ENCODE measurements at regions not wholly inside any gene's neighbourhood (a gene's known extent, or its start where the extent isn't known, plus 50 kb on each side); places are given as distances from the start of the nearest gene placed in this dataset.
A peak's percentile ranks its signal among the peaks of the same experiment; 100 is the strongest.
"Not testable (repeated sequence)": the region's sequence is repeated elsewhere in the genome, so short reads cannot be mapped to it uniquely, and the experiment has no call there.

GRCh38 chr10:8410506-8410905 is 356.0 kb downstream of the GATA3 start:
- H3K4me1 ChIP-seq = no peaks in the 10 kb centered on the region
- no peak overlapping the region for H3K4me3 ChIP-seq
- DNase-seq (no peak), ATAC-seq (no peak)
- intact Hi-C loops (cut with DNase I) = no loop called here
- H3K27ac ChIP-seq = no peak overlapping the region
- H3K9me3 ChIP-seq = no peaks in the 10 kb centered on the region
- TF ChIP-seq CTCF (IDR thresholded peaks at IDR 0.05) = no peak
- H3K27me3 ChIP-seq = peaks cover 0 to 8% of the 10 kb centered on the region in 2 donors
- no peaks in the 10 kb centered on the region for H3K36me3 ChIP-seq

GRCh38 chr10:8412541-8412940 is 358.1 kb downstream of the GATA3 start:
- Histone ChIP-seq H3K36me3 (no peaks in the 10 kb centered on the region), H3K4me3 (no peak overlapping the region), H3K9me3 (no peaks in the 10 kb centered on the region), H3K4me1 (no peaks in the 10 kb centered on the region), H3K27ac (no peak overlapping the region), H3K27me3 (peaks cover 0 to 8% of the 10 kb centered on the region in 2 donors)
- TF ChIP-seq CTCF (IDR thresholded peaks at IDR 0.05) = no peak
- ATAC-seq = no peak
- no peak for DNase-seq
- intact Hi-C loops (cut with DNase I) = no loop called here

GRCh38 chr10:8415029-8415428 is 360.5 kb downstream of the GATA3 start:
- ATAC-seq; H3K9me3 ChIP-seq; H3K4me3 ChIP-seq; H3K27ac ChIP-seq; H3K4me1 ChIP-seq; DNase-seq; H3K27me3 ChIP-seq; intact Hi-C loops (cut with DNase I); H3K36me3 ChIP-seq: not testable (repeated sequence)

- Histone ChIP-seq H3K9me3 (no peaks in the 10 kb centered on the region), H3K27me3 (peaks cover 0 to under 1% of the 10 kb centered on the region in 2 donors), H3K27ac (no peak overlapping the region), H3K36me3 (no peaks in the 10 kb centered on the region), H3K4me3 (no peak overlapping the region), H3K4me1 (no peaks in the 10 kb centered on the region)
- DNase-seq (no peak), ATAC-seq (peak; percentile 63)
- no peak for TF ChIP-seq CTCF (IDR thresholded peaks at IDR 0.05)
- intact Hi-C loops (cut with DNase I) = no loop called here
Measured at GRCh38 chr10:8416192-8416701, 361.8 kb downstream of the GATA3 start.

- H3K4me1 ChIP-seq = no peaks in the 10 kb centered on the region
- no peaks in the 10 kb centered on the region for H3K9me3 ChIP-seq
- DNase-seq (no peak), ATAC-seq (no peak)
- H3K4me3 ChIP-seq = no peak overlapping the region
- intact Hi-C loops (cut with DNase I) = no loop called here
- no peak overlapping the region for H3K27ac ChIP-seq
- H3K36me3 ChIP-seq = no peaks in the 10 kb centered on the region
- no peak for TF ChIP-seq CTCF (IDR thresholded peaks at IDR 0.05)
- H3K27me3 ChIP-seq = no peaks in the 10 kb centered on the region
Measured at GRCh38 chr10:8416760-8417159, 362.3 kb downstream of the GATA3 start.

DNA sequence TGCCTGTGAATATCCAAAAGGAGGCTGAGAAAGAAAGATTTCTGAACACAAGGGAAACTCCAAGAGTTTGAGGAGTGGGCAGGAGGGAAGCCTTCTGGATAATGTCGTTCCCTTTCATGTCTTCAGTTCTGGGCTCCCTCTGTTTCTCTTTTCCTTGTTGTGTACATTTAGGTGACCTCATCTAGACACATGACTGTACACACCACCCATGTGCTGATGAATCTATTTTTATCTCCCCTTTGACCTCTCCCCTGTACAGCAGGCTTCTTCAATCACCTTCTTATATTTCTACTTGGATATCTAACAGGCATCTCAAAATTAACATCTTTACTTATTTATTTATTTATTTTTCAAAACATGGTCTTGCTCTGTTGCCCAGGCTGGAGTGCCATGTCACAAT is 363.1 kb downstream of the GATA3 start:
- no peak overlapping the region for H3K27ac ChIP-seq
- no peak overlapping the region for H3K4me3 ChIP-seq
- no peaks in the 10 kb centered on the region for H3K36me3 ChIP-seq
- no peaks in the 10 kb centered on the region for H3K4me1 ChIP-seq
- ATAC-seq (no peak), DNase-seq (no peak)
- H3K9me3 ChIP-seq = no peaks in the 10 kb centered on the region
- TF ChIP-seq CTCF (IDR thresholded peaks at IDR 0.05) = no peak
- H3K27me3 ChIP-seq = no peaks in the 10 kb centered on the region
- intact Hi-C loops (cut with DNase I) = no loop called here
